Rectal smooth muscle tissue (tissue), 1 donor: ENCODE measurements at regions not wholly inside any gene's neighbourhood (a gene's known extent, or its start where the extent isn't known, plus 50 kb on each side); places are given as distances from the start of the nearest gene placed in this dataset.

ENCODE experiments used
- H3K27ac ChIP-seq: one replicate; pipeline ENCODE4 v1.7.0; 2013; ENCODE audit warnings: low read depth, low read length, inconsistent platforms
- H3K27me3 ChIP-seq: one replicate; pipeline ENCODE4 v1.7.0; 2013; ENCODE audit warnings: low read length; ENCODE audit not compliant: control insufficient read depth, insufficient read depth
- H3K36me3 ChIP-seq: one replicate; pipeline ENCODE4 v1.7.0; 2013; ENCODE audit warnings: low read length; ENCODE audit not compliant: control insufficient read depth, insufficient read depth
- H3K4me1 ChIP-seq: one replicate; pipeline ENCODE4 v1.7.0; 2013; ENCODE audit warnings: low read length; ENCODE audit not compliant: control insufficient read depth, insufficient read depth
- H3K4me3 ChIP-seq: one replicate; pipeline ENCODE4 v1.7.0; 2013; ENCODE audit warnings: low read length
- H3K9ac ChIP-seq: one replicate; pipeline ENCODE4 v1.7.0; 2013; ENCODE audit warnings: low read length

DNA sequence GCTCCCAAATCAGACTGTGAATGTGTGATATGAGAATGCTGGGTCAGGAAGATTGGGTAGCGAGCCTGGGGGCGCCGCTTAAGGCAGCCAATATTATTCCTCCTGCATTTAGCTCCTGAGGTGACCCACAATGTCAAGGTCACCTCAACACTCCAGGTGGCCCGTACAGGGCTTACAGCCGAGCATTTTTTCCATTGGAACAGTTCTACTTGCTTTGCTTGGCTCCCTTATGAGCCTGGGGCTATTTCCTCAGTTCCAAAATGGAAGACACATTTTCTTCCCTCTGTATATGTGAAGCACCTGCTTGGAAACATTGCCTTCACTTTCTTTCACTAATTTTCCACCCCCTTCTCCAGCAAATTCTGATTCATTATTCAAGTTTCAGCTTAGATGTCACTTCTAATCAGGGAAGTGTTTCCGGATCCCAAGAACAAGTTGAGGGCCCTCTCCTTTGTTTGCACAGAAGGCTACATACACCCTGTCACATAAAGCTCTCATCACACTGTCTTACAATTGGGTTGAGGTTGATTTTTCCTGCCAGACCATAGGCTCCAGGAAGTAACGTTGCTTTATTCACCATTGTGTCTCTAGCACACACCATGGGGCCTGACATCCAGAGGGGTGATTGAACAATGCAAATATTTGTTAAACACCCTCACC lies 330.2 kb downstream of the PIK3R1 start:
- no peak overlapping the region for H3K27ac ChIP-seq
- no peaks in the 10 kb centered on the region for H3K36me3 ChIP-seq

DNA sequence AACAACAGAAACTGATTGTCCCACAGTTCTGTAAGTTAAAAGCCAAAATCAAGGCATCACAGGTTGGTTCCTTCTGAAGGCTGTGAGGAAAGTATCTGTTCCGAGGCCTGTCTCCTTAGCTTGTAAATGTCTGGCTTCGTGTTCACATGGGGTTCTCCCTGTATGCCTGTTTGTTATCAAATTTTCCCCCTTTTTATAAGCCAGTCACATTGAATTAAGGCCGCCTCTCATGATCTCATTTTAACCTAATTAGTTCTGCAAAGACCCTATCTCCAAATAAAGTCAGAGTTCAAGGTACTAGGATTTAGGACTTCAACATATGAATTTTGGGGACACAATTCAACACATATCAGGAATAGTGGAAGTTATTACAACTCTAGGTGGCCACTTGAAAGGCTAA lies 331.5 kb downstream of the PIK3R1 start:
- H3K9ac ChIP-seq = no peak overlapping the region

More for the DNA sequence above, 330.2 kb downstream of the PIK3R1 start:
- Histone ChIP-seq H3K27me3 (no peaks in the 10 kb centered on the region), H3K4me1 (peaks cover 4% of the 10 kb centered on the region), H3K4me3 (no peak overlapping the region), H3K9ac (no peak overlapping the region)

DNA sequence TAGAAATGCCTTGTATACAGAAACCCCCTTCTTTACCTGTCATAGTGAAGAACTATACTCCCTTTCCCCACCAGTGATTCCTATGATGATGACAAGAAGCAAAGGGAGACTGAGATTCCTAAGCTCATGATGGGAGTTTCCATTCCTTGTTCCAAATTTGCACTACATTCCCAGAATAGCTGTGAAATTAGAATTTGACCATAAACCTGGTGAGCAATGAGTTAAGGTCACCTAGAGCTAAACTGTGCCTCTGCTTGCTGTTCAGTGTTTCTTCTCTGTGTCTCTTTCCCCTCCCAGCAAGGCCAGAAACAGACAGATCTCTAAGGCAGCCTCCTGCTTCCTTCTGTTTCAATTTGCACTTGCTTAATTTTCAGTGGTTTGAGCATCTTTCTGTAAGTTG lies 332.1 kb downstream of the PIK3R1 start:
- Histone ChIP-seq H3K4me1 (peaks cover 4% of the 10 kb centered on the region), H3K27ac (no peak overlapping the region), H3K36me3 (no peaks in the 10 kb centered on the region), H3K4me3 (no peak overlapping the region), H3K9ac (no peak overlapping the region), H3K27me3 (no peaks in the 10 kb centered on the region)

More for the DNA sequence above, 331.5 kb downstream of the PIK3R1 start:
- Histone ChIP-seq H3K36me3 (no peaks in the 10 kb centered on the region), H3K27me3 (no peaks in the 10 kb centered on the region), H3K4me1 (peaks cover 4% of the 10 kb centered on the region), H3K4me3 (no peak overlapping the region), H3K27ac (no peak overlapping the region)

DNA sequence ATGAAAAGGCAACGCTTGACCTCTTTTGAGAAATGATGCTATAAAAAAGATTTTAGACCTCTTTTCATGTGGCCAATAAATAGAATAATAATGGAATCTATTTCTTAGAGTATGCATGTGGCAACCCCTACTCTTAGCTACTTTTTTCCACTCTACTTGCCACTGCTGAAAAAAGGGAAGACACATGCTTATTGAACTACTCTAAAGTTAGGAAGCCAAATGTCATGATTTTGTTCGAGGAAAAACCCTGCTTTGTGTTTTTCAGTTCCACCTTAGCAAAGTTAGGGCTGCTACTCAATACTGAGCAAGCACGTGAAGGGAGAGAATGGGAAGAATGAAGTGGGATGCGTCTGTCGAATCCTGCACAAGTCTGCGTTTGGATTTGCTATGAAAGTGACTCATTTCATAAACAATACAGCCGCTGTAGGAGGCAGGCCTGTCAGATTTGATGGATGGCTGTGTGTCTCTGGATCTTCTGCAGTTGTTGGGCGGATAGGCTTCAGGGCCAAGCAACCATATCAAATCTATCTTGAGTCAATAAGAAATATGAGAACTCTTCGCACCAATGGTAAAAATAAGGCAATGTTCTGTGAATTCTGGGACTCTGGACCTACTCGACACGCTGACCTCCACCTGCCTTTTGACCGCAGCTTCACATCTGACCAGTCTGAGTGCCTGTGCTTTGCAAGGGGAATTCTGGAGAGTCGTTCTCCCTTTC lies 333.6 kb downstream of the PIK3R1 start:
- Histone ChIP-seq H3K27ac (no peak overlapping the region), H3K9ac (no peak overlapping the region), H3K4me3 (no peak overlapping the region), H3K4me1 (peaks cover 4% of the 10 kb centered on the region), H3K36me3 (no peaks in the 10 kb centered on the region), H3K27me3 (no peaks in the 10 kb centered on the region)

DNA sequence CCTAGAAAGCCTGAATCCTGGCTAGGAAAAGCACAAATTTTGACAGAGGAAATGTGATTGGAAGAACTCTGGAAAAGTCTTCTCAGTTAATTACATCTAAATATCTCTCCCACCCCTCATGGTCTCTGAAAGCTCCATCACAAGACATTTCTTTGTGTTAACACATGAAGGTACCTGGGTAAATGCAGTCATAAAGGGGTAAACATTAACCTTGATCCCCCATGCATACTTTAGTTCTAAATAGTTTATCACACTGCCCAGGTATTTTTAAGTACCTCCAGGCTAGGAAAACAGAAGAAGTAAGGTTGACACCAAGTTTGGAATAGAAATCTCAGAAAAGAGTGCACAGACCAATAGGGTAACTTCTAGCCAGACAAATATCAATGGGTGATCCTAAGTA lies 334.5 kb downstream of the PIK3R1 start:
- no peak overlapping the region for H3K9ac ChIP-seq
- H3K27me3 ChIP-seq = no peaks in the 10 kb centered on the region
- no peak overlapping the region for H3K4me3 ChIP-seq
- H3K4me1 ChIP-seq = peaks cover under 1% of the 10 kb centered on the region
- no peak overlapping the region for H3K27ac ChIP-seq
- no peaks in the 10 kb centered on the region for H3K36me3 ChIP-seq

DNA sequence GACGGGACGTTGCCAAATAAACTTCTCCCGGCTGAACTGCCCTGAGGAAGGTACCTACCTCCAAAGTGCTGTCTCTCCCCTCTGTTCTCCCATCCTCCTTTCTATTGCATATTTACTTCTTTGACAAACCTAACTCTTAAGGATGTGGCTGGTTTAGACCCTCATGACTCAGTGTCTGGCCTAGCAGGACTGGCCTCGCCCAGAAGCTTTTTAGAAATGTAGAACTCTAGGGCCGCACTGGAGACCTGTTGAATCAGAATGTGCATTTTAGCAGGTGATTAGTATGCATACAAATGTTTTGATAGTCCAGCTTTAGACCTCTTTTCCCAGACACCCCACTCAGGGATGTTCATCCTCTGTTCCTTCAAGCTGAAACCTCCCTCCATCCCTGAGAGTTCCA lies 335.9 kb downstream of the PIK3R1 start:
- H3K27me3 ChIP-seq = no peaks in the 10 kb centered on the region
- H3K36me3 ChIP-seq = no peaks in the 10 kb centered on the region

DNA sequence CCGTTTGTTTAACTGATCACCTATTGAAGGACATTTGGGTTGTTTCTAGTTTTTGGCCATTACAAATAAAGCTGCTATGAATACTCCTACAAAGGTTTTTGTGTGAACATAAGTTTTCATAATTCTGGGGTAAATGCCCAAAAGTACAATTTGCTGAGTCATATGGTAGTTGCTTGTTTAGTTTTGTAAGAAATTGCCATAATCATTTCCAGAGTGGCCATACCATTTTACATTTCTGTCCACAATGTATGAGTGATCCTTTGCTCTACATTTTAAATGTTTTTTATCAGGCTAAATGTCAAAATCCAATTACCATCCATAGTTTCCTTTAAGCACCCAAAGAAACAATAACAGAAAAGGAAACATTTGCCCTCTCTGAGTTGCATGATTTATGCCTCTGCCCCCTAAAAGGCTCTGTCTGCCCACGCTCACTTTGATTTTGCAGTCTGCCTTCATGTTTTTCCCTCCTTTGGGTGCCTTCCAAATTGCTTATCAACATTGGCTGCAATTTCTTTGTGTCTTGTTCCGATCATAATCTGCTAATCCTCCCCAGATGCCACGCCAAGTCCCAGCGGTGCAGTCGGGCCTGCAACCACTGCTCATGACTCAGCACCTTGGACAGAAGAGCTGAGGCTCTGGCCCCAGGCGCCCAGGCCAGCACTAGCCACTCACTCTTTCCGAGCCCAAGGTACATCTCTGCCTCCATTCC lies 339.2 kb downstream of the PIK3R1 start:
- Histone ChIP-seq H3K36me3 (no peaks in the 10 kb centered on the region), H3K4me3 (no peak overlapping the region), H3K4me1 (no peaks in the 10 kb centered on the region), H3K9ac (no peak overlapping the region), H3K27ac (no peak overlapping the region), H3K27me3 (no peaks in the 10 kb centered on the region)

More for the DNA sequence above, 335.9 kb downstream of the PIK3R1 start:
- H3K4me3 ChIP-seq = no peak overlapping the region
- H3K4me1 ChIP-seq = no peaks in the 10 kb centered on the region
- H3K9ac ChIP-seq = no peak overlapping the region
- no peak overlapping the region for H3K27ac ChIP-seq

DNA sequence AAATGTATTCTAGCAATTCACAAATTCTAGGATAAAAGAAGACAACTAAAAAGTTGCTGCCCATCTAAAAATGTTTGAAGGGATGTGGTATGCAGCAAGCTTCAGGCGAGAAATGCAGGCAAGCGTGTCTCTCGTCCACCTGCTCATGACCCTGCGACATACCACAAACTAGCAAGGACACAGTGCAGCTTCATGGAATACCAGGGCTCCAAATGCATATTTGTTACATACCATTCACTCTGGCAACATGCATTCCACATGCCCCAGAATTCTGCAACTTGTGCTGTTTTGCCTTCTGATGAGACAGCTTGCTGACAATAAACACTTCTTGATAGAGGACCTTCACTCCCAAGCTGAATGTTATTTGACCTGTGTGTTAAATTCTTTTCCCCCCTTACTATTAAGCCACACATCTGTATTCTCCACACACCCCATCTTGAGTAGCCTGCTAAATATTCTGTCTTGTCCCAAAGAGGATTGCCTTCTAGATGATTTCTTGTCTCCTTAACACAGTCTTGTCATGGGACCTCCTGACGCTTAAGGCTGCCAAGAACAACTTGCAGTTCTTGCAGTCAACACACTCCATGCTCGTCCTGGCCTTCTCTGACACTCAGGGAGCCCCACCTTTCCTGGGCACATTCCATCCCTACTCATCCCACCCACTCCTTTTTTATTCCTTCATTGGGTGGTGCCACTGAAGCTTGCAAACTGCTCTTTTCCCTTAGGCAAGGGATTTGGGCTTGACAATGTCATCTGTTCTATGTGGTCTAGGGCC lies 340.5 kb downstream of the PIK3R1 start:
- H3K36me3 ChIP-seq = no peaks in the 10 kb centered on the region
- H3K27ac ChIP-seq = no peak overlapping the region
- H3K9ac ChIP-seq = no peak overlapping the region
- H3K27me3 ChIP-seq = no peaks in the 10 kb centered on the region
- no peak overlapping the region for H3K4me3 ChIP-seq
- H3K4me1 ChIP-seq = no peaks in the 10 kb centered on the region

DNA sequence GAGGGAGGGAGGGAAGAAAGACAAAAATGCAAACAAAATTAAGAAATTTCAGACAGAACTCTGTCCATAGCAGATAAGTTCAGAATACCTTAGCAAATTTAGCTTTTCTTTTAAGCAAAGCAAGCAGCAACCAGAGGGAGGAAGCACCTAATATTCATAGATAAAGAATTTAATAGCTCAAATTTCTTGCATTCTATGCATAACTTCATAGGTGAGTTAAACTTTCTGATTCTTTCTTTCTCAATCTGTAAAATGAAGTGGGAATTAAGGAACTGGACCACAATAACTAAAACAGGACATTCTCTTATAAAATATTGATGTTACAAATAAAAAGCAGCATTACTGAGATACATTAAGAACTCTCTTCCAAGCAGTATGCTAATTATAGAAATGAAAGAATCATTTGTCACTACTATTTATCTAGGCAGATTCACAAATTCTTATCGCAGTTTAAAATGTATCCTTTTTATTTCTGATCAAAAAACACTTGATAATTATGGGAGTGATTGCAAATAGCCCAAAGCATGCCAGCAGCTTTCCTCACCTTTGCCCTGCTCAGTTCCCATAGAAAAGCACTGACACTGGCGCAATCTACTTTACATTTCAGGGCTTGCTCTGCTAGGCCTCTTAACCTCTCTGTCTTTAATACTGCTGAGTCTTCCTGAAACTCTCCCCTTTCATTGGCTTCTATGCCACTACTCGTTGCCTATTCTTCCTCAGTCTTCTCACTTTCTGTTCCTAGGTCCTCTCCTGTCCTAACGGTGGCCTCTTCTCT lies 341.8 kb downstream of the PIK3R1 start:
- no peak overlapping the region for H3K27ac ChIP-seq
- no peak overlapping the region for H3K9ac ChIP-seq
- H3K27me3 ChIP-seq = no peaks in the 10 kb centered on the region
- no peaks in the 10 kb centered on the region for H3K36me3 ChIP-seq
- no peak overlapping the region for H3K4me3 ChIP-seq
- no peaks in the 10 kb centered on the region for H3K4me1 ChIP-seq

DNA sequence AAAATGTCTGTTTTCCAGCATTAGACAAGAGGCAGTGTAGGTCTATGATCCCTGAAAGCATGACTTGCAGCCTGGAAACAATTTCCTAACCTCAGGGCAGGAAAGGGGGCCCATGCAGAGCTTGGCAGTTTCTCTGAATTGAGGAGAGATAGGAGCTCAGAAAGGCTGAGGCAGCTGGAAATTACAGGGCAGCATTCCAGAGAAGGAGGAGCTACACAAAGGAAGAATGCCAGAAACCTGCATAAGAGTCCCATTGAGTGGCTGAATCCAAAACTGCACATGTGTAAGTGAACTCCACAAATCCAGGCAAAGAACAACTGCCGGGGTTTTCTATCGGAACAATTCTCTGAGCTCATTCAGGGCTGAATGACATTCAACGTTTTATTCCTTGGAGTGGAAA lies 346.8 kb downstream of the PIK3R1 start:
- no peak overlapping the region for H3K9ac ChIP-seq
- no peaks in the 10 kb centered on the region for H3K27me3 ChIP-seq
- H3K27ac ChIP-seq = no peak overlapping the region
- no peaks in the 10 kb centered on the region for H3K4me1 ChIP-seq
- H3K36me3 ChIP-seq = no peaks in the 10 kb centered on the region
- no peak overlapping the region for H3K4me3 ChIP-seq

DNA sequence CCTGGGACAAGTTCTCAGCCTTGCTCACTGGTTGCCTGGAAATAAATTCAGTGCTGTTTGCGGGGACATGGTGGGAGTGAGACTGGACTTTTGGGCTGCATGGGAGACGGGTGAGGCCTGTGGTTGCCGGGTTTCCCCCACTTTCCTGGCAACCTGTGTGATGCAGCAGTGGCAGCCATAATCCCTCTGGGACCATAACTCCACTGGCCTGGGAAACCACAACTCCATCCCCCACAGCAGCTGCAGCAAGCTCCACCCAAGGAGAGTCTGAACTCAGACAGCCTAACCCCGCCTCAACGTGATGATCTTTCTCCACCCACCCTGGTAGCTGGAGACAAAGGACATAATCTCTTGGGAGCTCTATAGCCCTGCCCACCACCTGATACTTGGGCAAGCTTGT lies 349.9 kb downstream of the PIK3R1 start:
- Histone ChIP-seq H3K9ac (no peak overlapping the region), H3K27me3 (no peaks in the 10 kb centered on the region)

More for the DNA sequence above, 349.9 kb downstream of the PIK3R1 start:
- no peak overlapping the region for H3K4me3 ChIP-seq
- H3K4me1 ChIP-seq = no peaks in the 10 kb centered on the region
- no peak overlapping the region for H3K27ac ChIP-seq
- no peaks in the 10 kb centered on the region for H3K36me3 ChIP-seq
